MG63 (cell line): ENCODE measurements at regions not wholly inside any gene's neighbourhood (a gene's known extent, or its start where the extent isn't known, plus 50 kb on each side); places are given as distances from the start of the nearest gene placed in this dataset.

Source experiments
- DNase-seq: peaks from one replicate; pipeline ENCODE4 v3.0.0-alpha.2; 2020
- H3K27me3 ChIP-seq: fragments of 250-450 bp; sonication (Bioruptor Pico); 2 replicates; pipeline ENCODE4 v1.5.1; 2020; ENCODE audit warnings: mild to moderate bottlenecking, moderate library complexity
- H3K36me3 ChIP-seq: fragments of 250-450 bp; sonication (Bioruptor Pico); 2 replicates; pipeline ENCODE4 v1.5.1; 2020; ENCODE audit warnings: mild to moderate bottlenecking, moderate library complexity
- H3K4me3 ChIP-seq: fragments of 250-450 bp; sonication (Bioruptor Pico); 2 replicates; pipeline ENCODE4 v1.5.1; 2020; ENCODE audit warnings: mild to moderate bottlenecking, moderate library complexity
- H3K9me3 ChIP-seq: fragments of 250-450 bp; sonication (Bioruptor Pico); 2 replicates; pipeline ENCODE4 v1.5.1; 2020; ENCODE audit warnings: mild to moderate bottlenecking, moderate library complexity

DNA sequence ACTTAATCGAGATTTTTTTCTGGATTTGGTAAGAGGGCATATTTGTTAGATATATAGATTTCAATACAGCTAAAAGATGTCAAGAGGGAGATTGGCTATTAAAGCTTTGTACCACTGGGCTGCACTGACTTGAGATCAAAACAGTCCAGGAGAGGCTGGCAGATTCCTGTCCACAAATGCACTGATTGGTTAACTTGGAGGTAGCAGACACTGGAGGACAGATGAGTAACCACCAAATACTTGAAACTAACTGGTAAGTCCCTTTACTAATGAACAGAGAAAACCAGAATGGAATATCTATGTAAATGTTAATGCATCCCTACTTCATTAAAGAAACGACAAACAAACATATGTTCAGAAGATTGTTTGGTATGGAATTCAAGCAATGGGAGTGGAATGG lies 416.6 kb downstream of the LRIG3 start:
- Histone ChIP-seq H3K36me3 (no peaks in the 10 kb centered on the region), H3K27me3 (no peaks in the 10 kb centered on the region), H3K9me3 (no peaks in the 10 kb centered on the region), H3K4me3 (no peak overlapping the region)
- DNase-seq: no peak

DNA sequence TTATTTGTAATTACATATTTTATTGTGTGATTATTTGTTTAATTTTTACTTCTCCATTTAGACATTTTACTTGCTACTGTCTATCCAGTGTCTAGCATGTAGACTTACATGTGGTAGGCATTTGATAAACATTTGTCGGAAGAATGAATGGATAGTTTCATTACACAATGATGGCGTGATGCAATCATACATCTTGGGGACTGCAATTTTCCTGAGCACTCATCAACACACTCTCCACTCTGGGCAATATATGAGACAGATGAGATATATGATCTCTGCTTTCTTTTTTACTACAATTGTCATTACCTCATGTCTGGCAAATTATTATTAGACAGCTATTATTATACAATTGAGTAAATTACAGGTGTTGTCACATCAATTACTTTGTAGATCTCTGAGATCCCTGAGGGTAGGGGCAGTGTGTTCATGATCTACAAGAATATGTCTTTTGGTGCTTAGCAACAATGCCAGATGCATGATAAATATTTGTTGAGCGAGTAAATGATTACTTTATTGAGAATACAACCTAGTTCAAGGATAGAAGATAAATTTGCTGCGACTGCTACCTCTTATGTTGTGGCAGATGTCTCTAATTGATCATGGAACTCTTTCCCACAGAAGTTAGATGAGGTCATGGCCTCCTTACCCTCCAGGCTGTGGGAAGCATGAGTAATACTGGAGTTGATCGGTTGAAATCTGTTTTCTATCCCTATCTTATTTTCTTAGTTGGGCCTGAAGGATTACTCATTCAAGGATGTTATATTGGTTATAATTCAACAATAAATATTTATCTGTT lies 416.0 kb downstream of the LRIG3 start:
- H3K27me3 ChIP-seq: no peaks in the 10 kb centered on the region
- H3K9me3 ChIP-seq: no peaks in the 10 kb centered on the region
- peak; percentile 26 for DNase-seq
- H3K36me3 ChIP-seq: no peaks in the 10 kb centered on the region
- H3K4me3 ChIP-seq: no peak overlapping the region

DNA sequence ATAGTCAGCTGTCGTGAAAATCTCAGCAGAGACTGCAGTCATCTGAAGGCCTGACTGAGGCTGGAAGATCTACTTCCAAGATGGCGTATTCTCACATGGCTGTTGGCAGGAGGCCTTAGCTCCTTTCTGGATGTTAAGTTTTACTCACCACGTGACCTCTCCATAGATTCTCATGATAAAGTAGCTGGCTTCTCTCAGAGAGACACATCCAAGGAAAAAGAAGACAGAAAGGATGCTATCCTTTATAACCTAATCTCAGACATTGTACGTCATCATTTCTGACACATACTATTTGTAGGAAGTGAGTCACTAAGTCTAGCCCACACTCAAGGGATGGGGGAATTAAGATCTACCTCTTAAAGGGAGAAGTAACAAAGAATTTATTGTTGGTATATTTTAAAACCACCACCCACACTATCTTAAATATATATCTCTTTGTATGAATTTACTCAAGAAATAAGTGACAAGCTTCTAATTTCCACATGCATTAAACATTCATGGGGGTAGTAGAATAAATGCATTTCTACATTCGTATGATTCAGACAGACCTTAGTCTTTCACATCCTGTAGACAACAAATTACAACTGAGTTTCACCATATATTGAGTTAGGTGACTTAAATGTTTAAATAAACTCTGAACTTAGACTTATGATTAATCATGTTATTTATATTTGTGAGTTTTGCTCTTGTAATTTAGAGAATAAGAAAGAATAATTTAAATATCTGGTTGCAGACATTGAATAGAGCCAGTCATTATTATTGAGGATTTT lies 411.0 kb downstream of the LRIG3 start:
- DNase-seq: no peak
- Histone ChIP-seq H3K27me3 (no peaks in the 10 kb centered on the region), H3K4me3 (no peak overlapping the region), H3K36me3 (no peaks in the 10 kb centered on the region), H3K9me3 (peaks cover 3% of the 10 kb centered on the region; the same call in 1 of the 2 replicates)

DNA sequence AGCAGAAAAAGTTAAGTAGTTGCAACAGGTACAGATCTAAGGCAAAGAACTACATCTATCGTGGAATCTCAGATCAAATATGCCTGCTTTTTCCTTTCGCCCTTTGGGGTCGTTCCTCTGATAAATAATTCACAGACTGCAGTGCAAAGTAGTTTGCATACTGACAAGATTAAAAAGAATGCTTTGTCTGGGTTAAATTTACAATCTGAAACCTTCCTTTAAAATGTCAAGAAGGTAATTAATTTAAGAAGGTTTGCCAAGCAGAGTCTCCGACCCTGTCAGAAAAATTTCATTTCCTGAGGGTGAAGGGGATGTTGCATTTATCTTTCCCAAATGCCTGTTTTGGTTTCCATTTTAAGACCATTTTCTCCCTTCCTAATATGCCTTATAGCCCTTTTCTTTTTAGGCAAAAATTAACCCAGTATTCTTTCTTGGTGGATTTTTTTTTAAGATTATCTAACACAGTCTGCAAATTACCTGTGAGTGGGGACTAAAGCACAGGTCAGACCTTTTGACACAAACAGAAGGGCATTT lies 406.9 kb downstream of the LRIG3 start:
- no peak overlapping the region for H3K4me3 ChIP-seq
- no peaks in the 10 kb centered on the region for H3K27me3 ChIP-seq
- peaks cover 16% of the 10 kb centered on the region for H3K9me3 ChIP-seq
- no peak for DNase-seq
- H3K36me3 ChIP-seq: no peaks in the 10 kb centered on the region

DNA sequence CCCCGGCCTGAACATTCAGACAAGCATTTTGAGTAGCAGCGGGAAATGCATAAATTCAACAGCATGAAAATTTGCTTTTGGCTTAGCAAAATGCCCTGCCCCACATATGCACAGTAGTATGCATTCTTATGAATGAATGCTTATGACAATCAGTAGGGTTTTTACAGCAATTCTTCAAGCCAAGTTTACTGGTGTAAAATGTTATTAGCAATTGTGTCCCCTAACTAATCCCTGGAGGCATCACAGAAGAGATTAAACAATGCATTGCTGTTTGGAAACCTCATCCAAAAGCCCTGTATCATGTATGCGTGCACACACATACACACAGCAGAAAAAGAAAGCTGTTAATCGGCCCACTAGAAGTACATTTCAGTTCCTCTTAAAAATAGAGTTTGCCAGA lies 406.5 kb downstream of the LRIG3 start:
- DNase-seq: no peak
- Histone ChIP-seq H3K27me3 (no peaks in the 10 kb centered on the region), H3K9me3 (peaks cover 21% of the 10 kb centered on the region), H3K4me3 (no peak overlapping the region), H3K36me3 (no peaks in the 10 kb centered on the region)

DNA sequence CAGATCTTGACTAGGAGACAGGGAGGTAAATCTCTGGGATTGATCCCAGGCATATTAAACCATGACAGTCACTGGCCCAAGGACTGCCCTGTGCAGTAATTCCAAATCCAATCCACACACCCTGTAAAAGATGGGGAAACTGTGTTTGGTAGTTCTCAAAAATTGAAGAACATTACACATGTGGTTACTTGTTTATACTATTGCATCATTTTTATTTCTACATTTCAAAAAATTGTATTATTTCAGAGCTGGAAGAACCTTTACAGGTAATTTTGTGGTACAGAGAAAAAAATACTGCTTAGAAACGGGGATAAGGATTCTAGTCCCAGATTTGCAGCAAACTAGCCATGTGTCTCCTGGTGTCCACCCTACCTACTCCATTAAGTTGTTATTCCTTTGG lies 400.5 kb downstream of the LRIG3 start:
- Histone ChIP-seq H3K27me3 (no peaks in the 10 kb centered on the region), H3K36me3 (peaks cover 3% of the 10 kb centered on the region; the same call in 1 of the 2 replicates), H3K4me3 (no peak overlapping the region), H3K9me3 (peaks cover 37% of the 10 kb centered on the region)
- no peak for DNase-seq

DNA sequence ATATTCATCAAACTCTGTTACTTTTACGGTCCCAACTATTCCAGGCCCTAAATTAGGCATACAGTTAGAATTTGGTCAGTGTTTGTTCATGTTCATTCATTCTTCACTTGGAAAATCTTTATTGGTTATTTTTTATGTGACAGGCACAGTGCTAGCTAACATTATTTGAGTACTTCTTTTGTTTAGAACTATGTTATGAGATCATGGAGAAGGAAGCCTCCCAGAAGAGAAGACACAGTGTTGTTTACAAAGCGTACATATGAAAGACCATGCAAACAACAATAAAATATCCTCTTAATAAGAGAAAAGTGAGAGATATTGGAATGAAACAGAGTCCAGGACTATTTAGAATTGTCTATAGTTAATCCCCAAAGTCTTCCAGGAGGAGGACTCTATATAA lies 399.2 kb downstream of the LRIG3 start:
- H3K27me3 ChIP-seq: no peaks in the 10 kb centered on the region
- DNase-seq: no peak
- H3K36me3 ChIP-seq: peaks cover 3% of the 10 kb centered on the region; the same call in 1 of the 2 replicates

DNA sequence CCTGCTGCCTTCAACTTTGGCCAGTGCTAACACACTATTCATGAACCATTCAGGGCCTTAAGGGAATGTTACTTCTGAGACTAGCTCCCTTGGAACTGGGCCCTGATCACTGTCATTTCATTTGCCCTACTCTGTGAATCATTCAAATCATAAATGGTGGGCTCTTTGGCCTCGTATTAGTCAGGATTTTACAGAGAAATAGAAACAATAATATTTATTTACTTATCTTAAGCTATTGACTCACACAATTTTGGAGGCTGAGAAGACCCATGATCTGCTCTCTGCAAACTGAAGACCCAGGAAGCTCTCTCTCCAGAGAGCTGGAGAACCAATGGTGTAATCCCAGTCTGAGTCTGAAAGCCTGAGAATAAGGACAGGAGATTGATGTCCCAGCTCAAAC lies 398.5 kb downstream of the LRIG3 start:
- H3K4me3 ChIP-seq: no peak overlapping the region
- H3K9me3 ChIP-seq: peaks cover 34% of the 10 kb centered on the region
- no peaks in the 10 kb centered on the region for H3K27me3 ChIP-seq
- DNase-seq: peak; percentile 69
- H3K36me3 ChIP-seq: peaks cover 3% of the 10 kb centered on the region; the same call in 1 of the 2 replicates

More for the DNA sequence above, 399.2 kb downstream of the LRIG3 start:
- Histone ChIP-seq H3K9me3 (peaks cover 37% of the 10 kb centered on the region), H3K4me3 (no peak overlapping the region)

DNA sequence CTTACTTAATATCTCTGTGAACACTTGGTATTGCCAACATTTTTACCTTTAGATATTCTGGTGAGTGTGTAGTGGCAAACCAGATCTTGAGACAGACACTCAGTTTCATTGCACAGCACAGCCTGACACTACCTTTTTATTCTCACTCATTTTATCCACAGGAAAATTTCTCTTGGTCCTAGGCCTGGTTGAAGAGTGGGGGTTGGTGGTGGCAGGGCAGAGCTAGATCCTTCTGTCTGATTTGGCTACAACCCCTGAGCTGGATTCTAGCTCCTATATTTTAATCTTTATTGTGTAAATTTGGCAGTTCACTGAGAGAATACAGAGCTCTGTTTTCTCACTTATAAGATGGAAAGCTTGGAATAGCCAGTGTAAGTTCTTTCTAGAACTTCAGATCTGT lies 396.9 kb downstream of the LRIG3 start:
- peaks cover 29% of the 10 kb centered on the region for H3K9me3 ChIP-seq

DNA sequence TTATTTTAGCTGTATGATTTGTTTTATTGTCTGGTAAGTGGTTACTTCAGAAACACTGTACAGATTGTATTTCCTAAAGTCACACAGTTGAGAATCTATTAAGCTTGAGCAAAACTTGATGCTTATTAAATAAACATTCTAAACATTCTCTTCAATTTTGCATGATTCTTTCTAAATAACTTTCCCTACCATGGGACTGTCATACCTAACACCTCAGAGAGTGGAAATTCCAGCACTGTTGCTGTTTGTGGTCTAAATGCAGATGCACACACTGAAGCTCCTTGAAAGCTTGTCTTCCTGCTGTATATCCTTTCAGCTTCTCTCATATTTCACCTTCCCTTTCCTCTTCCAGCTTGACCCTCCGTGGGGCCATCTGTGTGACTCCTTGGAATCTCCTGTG lies 392.0 kb downstream of the LRIG3 start:
- H3K4me3 ChIP-seq: no peak overlapping the region
- peaks cover 6% of the 10 kb centered on the region for H3K9me3 ChIP-seq
- no peaks in the 10 kb centered on the region for H3K27me3 ChIP-seq
- H3K36me3 ChIP-seq: no peaks in the 10 kb centered on the region; the same call in 1 of the 2 replicates
- DNase-seq: no peak

More for the DNA sequence above, 396.9 kb downstream of the LRIG3 start:
- Histone ChIP-seq H3K36me3 (peaks cover 3% of the 10 kb centered on the region; the same call in 1 of the 2 replicates), H3K4me3 (no peak overlapping the region), H3K27me3 (no peaks in the 10 kb centered on the region)
- DNase-seq: no peak

DNA sequence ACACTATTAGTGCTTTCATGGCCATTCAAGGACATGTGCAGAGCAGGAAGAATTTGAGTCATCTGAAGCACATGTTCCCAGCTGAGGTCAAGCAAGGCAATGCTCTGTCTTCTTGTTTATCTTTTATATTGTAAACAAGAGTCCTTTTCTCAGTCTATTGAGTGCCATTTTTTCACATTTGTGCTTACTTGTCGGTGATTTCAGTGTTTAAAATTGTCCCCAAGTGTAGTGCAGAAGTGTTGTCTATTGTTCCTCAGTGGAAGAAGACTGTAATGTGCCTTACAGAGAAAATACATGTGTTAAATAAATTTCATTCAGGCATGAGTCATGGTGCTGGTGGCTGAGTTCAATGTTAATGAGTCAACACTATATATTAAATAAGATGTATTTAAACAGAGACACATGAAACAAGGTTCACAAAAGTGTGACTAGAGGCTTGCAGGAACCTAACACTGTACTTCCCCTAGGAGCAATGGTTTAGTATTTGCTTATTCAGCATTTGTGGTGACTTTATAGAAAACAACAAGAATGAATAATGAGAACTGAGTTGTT lies 391.1 kb downstream of the LRIG3 start:
- Histone ChIP-seq H3K4me3 (no peak overlapping the region), H3K27me3 (no peaks in the 10 kb centered on the region), H3K36me3 (no peaks in the 10 kb centered on the region; the same call in 1 of the 2 replicates), H3K9me3 (peaks cover 6% of the 10 kb centered on the region)
- DNase-seq: peak; percentile 26

DNA sequence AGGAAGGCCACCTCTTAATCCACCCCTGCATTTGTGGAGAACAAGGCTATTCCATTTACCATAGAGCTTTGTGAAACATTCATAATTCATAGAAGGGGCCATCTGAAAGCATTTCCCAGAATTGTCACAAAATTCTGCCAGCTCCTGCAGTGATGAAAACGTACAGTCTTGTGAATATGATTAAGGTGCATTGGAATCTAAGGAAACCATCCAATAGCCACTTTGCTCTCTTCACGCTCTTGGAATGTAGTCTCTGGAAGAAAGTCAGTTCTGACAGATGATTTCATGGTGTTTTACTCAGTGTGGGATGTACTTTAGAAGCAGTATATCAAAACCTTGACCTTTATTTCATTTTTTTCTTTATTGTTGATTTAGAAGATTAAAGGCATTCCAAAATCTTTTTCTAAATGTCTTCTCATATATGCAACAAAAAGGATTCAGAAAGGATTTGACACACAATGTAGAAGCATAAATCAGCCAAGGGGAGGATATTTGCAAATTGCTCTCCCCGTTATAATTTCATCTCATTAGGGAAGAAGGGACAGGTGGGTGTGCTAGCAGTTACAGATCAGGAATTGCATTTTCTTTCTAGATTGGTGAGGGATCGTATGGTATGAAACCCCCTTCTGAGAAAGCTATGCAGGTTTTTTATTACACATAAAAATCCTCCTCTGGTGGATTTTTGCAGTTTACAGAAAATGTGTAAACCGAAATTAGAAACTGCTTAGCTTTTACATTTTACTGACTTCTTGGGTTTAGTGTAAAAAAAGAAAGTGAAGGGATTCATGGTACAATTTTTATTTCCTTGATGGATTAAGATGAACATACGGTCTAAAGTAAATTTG lies 390.2 kb downstream of the LRIG3 start:
- no peaks in the 10 kb centered on the region for H3K27me3 ChIP-seq
- H3K36me3 ChIP-seq: no peaks in the 10 kb centered on the region; the same call in 1 of the 2 replicates
- DNase-seq: peak; percentile 64
- no peak overlapping the region for H3K4me3 ChIP-seq
- peaks cover 6% of the 10 kb centered on the region for H3K9me3 ChIP-seq

DNA sequence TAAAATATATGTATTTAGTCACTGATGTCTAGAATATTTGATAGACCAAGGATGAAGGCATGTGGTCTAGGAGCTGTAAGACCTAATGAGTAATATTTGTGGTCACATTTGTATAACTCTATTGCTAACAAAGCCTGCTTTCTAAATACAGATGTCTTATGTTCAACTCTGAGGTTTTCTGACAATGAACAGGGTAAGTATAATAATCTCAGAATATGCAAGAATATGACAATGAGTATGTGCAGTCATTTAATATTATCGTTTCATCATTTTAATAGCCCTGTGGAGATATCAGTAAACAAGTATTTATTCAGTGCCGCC lies 389.6 kb downstream of the LRIG3 start:
- H3K27me3 ChIP-seq: no peaks in the 10 kb centered on the region
- H3K4me3 ChIP-seq: no peak overlapping the region
- H3K36me3 ChIP-seq: no peaks in the 10 kb centered on the region; the same call in 1 of the 2 replicates
- H3K9me3 ChIP-seq: peaks cover 6% of the 10 kb centered on the region
- DNase-seq: no peak

DNA sequence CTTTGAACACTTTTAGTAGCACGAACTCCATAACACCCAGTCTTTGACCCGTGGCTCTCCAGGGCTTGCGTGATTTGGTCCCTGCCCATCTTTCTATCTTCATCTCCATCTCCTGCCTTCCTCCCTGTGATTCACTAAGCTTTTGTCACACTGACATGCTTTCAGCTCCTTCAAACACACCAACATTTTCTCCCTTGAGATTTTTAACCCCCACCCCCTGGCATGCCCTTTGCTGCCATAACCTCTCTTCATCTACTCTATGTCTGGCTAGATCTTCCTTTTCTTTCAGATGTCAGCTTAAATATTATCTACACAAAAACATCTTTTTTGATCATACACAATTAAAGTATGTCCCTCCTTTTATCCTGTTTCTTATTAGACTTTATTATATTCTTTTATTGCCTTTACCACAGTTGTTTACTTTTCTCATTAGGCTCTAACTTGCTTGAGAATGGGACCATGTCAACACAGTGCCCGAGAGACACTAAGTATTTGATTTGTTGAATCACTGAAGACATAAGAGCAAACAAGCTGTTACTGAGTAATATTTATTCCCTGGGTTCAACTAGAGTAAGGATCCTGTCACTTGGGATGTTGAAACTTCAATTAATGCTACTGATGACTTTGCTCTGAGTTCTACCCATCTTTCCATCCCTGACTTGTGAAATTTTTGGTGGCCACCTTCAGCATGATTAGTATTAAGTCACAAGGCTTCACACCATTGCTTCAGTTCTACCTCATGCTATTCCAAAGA lies 387.3 kb downstream of the LRIG3 start:
- peaks cover 4% of the 10 kb centered on the region for H3K9me3 ChIP-seq
- no peak for DNase-seq
- no peaks in the 10 kb centered on the region for H3K36me3 ChIP-seq
- no peaks in the 10 kb centered on the region for H3K27me3 ChIP-seq
- no peak overlapping the region for H3K4me3 ChIP-seq

DNA sequence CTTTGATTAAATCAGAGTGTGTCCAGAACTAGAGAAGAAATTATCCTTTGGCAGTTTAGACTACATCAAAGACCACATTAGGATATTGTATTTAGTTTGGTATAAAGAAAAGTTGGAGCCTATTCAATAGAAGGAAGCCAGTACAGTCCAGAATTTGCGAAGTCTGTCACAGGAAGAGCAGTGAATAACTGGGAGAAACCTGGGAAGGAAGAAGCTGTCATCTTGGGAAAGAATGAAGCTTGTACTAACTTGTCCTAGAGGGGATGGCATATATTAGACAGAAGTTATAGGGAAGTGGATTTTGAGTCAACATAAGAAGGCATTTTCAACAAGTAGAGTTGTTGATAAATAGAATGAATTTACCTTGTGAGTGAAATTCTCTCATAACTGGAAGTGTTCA lies 386.7 kb downstream of the LRIG3 start:
- H3K36me3 ChIP-seq: no peaks in the 10 kb centered on the region
- H3K9me3 ChIP-seq: no peaks in the 10 kb centered on the region
- H3K27me3 ChIP-seq: no peaks in the 10 kb centered on the region
- DNase-seq: no peak
- no peak overlapping the region for H3K4me3 ChIP-seq

DNA sequence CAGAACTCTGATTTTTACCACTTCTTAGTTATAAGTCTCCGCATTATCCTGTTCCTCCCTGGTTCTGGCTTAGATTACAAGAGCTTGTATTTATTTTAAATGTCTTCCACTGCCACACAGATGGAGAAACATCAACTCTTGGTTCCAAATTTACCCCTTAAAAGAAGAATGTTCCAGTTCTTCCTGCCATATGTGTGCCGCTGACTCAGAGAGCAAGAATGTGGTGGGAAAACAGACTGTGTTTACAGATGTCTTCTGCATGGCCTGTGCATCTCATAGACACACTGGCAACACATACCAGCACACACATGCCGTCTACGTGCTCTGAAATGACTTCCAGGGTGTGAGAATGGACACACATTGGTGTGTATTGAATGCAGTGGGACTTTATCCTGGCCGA lies 383.0 kb downstream of the LRIG3 start:
- H3K9me3 ChIP-seq: no peaks in the 10 kb centered on the region; the same call in 1 of the 2 replicates
- no peak overlapping the region for H3K4me3 ChIP-seq
- H3K27me3 ChIP-seq: no peaks in the 10 kb centered on the region
- DNase-seq: peak; percentile 51
- H3K36me3 ChIP-seq: no peaks in the 10 kb centered on the region
